GM12873 (cell line): ENCODE measurements at regions not wholly inside any gene's neighbourhood (a gene's known extent, or its start where the extent isn't known, plus 50 kb on each side); places are given as distances from the start of the nearest gene placed in this dataset.

Experiments used
- TF ChIP-seq, protein P1 (sequence below): IDR thresholded peaks from 2 replicates; pipeline ENCODE4 v1.5.1; 2012; ENCODE audit warnings: low read depth, mild to moderate bottlenecking, moderate library complexity, low read length, control low read depth; ENCODE audit not compliant: insufficient read depth; ENCODE audit errors: missing control alignments

- TF ChIP-seq, protein P1, sequence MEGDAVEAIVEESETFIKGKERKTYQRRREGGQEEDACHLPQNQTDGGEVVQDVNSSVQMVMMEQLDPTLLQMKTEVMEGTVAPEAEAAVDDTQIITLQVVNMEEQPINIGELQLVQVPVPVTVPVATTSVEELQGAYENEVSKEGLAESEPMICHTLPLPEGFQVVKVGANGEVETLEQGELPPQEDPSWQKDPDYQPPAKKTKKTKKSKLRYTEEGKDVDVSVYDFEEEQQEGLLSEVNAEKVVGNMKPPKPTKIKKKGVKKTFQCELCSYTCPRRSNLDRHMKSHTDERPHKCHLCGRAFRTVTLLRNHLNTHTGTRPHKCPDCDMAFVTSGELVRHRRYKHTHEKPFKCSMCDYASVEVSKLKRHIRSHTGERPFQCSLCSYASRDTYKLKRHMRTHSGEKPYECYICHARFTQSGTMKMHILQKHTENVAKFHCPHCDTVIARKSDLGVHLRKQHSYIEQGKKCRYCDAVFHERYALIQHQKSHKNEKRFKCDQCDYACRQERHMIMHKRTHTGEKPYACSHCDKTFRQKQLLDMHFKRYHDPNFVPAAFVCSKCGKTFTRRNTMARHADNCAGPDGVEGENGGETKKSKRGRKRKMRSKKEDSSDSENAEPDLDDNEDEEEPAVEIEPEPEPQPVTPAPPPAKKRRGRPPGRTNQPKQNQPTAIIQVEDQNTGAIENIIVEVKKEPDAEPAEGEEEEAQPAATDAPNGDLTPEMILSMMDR = no peak
Observed at GRCh38 chr5:39503155-39503554, 78.4 kb upstream of the DAB2 start.

DNA sequence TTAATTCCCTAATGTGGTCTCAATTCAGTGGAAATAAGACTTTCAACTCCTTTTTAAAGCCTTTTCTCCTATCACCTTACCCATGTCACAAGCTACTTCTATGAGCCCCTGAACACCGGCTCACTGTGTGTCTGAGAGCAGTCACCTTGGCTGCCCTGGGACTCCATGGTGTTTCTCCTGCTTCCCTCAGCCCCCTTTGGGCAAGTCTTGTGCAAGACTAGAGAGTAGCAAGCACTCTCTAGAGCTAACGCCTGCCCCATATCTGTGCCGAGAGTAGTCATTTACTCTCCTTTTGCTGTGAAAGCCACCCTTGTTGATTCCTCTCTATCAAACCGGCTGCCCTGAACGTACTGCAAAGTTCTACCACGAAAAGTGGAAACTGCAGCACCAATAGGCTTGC, 77.9 kb upstream of the DAB2 start:
- TF ChIP-seq, protein P1 = no peak

GRCh38 chr5:39501397-39501796, 76.6 kb upstream of the DAB2 start:
- TF ChIP-seq, protein P1 = no peak

DNA sequence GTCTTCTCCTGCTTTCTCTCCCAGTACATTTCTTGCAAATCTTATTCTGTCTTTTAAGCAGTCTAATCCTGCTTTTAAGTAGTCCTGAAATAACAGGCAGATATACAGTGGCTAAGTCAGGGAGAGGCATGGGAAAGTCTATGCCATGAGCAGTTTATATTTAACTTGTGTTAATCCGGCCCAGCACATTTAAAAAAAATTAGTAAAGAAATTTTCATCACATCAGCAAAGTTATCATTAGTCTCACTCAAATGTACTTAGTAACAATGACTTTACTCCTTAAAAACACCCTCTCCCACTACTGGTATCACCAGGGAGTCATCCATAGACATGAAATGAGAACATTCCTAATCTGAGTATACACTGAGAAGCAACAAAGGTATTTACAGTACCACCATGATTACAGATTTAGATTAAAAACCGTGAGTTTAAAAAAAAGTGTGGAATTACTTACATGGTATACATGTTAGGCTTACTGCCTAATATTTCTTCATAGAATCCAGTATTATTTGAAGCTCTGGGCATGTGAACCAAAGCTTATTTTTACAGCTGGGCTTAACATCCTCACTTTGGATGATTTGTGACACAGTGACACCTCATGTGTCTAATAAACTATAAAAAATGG, 75.9 kb upstream of the DAB2 start:
- TF ChIP-seq, protein P1 = no peak

- TF ChIP-seq, protein P1 = no peak
Observed at GRCh38 chr5:39498278-39498952, 73.6 kb upstream of the DAB2 start.

DNA sequence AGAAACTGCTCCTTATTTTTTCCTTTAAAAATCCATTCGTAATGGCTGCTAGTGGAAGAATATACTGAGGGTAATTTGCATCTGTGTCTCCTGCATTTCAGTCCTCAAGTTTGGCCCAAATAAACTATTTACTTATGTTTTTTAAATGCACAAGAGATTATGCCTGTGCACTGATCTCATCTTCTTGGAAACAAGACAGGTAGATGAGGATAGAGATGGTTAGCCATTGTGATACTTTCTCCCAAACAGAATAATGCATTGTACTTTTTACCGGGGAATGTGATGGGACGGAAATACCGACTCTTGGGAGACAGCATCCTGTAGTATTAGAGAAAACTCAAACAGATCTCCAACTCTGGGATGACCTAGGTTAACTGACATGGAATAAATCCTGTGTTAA, 72.5 kb upstream of the DAB2 start:
- TF ChIP-seq, protein P1 = no peak

- TF ChIP-seq, protein P1 = no peak
Observed at GRCh38 chr5:39495227-39495626, 70.4 kb upstream of the DAB2 start.
